KMS-11 (cell line): ENCODE measurements at regions not wholly inside any gene's neighbourhood (a gene's known extent, or its start where the extent isn't known, plus 50 kb on each side); places are given as distances from the start of the nearest gene placed in this dataset.

Experiments
- H2AFZ ChIP-seq: fragments of 200-600 bp; sonication (generic); 2 replicates; pipeline ENCODE4 v1.6.1; 2016; ENCODE audit warnings: antibody characterized with exemption, mixed run types, low read depth
- H3K27ac ChIP-seq: fragments of 200-600 bp; sonication (generic); 2 replicates; pipeline ENCODE4 v1.6.1; 2016; ENCODE audit warnings: mild to moderate bottlenecking, mixed run types
- H3K27me3 ChIP-seq: fragments of 200-600 bp; sonication (generic); 2 replicates; pipeline ENCODE4 v1.6.1; 2017; ENCODE audit warnings: mild to moderate bottlenecking, low read depth, mixed run types, moderate library complexity; ENCODE audit not compliant: insufficient read depth
- H3K36me3 ChIP-seq: fragments of 200-600 bp; sonication (generic); 2 replicates; pipeline ENCODE4 v1.6.1; 2017; ENCODE audit warnings: mild to moderate bottlenecking, mixed run types; ENCODE audit not compliant: insufficient read depth
- H3K4me1 ChIP-seq: fragments of 200-600 bp; sonication (generic); 2 replicates; pipeline ENCODE4 v1.6.1; 2016; ENCODE audit warnings: mild to moderate bottlenecking, low read depth, mixed run types; ENCODE audit not compliant: poor library complexity, severe bottlenecking
- H3K4me2 ChIP-seq: fragments of 200-600 bp; sonication (generic); 2 replicates; pipeline ENCODE4 v1.7.0; 2016; ENCODE audit warnings: mild to moderate bottlenecking, mixed run types
- H3K4me3 ChIP-seq: fragments of 200-600 bp; sonication (generic); IDR thresholded peaks from 2 replicates; pipeline ENCODE4 v1.6.1; 2017; ENCODE audit warnings: low read depth, low read length, mixed read lengths; ENCODE audit not compliant: insufficient read depth
- H3K79me2 ChIP-seq: fragments of 200-600 bp; sonication (generic); 2 replicates; pipeline ENCODE4 v1.6.1; 2016; ENCODE audit warnings: low read depth, mixed run types; ENCODE audit not compliant: insufficient read depth
- H3K9ac ChIP-seq: fragments of 200-600 bp; sonication (generic); 2 replicates; pipeline ENCODE4 v1.6.1; 2016; ENCODE audit warnings: mild to moderate bottlenecking, mixed run types
- H4K20me1 ChIP-seq: fragments of 200-600 bp; sonication (generic); 2 replicates; pipeline ENCODE4 v1.6.1; 2016; ENCODE audit warnings: mild to moderate bottlenecking, mixed run types; ENCODE audit not compliant: insufficient read depth
- TF ChIP-seq, protein P1 (sequence below): fragments of 200-600 bp; sonication (generic); conservative IDR thresholded peaks from 2 replicates; pipeline ENCODE4 v1.6.1; 2017; ENCODE audit warnings: low read depth, mild to moderate bottlenecking, antibody characterized with exemption, low read length, moderate library complexity, mixed read lengths

DNA sequence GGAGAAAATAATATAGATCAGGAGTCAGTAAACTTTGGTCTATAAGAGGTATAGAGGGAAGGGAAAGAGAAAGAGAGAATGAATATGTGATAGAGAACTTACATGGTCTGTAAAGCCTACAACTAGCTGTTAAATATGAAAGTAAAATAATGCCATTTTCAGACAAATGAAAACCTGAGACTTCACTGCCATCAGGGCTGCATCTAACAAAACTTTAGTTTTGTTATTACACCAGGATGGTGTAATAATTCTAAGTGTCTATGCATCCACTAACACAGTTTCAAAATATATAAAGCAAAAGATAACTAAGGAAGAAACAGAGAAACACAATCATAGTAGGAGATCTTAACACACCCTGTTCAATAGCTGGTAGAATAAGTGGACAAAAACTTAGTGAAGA lies 217.7 kb downstream of the KLF13 start:
- no peak overlapping the region for H3K27ac ChIP-seq
- H3K9ac ChIP-seq, result no peak overlapping the region
- no peak overlapping the region for H3K4me3 ChIP-seq
- H3K79me2 ChIP-seq, result no peaks in the 10 kb centered on the region
- no peaks in the 10 kb centered on the region for H3K27me3 ChIP-seq
- no peak overlapping the region for H2AFZ ChIP-seq
- TF ChIP-seq, protein P1, sequence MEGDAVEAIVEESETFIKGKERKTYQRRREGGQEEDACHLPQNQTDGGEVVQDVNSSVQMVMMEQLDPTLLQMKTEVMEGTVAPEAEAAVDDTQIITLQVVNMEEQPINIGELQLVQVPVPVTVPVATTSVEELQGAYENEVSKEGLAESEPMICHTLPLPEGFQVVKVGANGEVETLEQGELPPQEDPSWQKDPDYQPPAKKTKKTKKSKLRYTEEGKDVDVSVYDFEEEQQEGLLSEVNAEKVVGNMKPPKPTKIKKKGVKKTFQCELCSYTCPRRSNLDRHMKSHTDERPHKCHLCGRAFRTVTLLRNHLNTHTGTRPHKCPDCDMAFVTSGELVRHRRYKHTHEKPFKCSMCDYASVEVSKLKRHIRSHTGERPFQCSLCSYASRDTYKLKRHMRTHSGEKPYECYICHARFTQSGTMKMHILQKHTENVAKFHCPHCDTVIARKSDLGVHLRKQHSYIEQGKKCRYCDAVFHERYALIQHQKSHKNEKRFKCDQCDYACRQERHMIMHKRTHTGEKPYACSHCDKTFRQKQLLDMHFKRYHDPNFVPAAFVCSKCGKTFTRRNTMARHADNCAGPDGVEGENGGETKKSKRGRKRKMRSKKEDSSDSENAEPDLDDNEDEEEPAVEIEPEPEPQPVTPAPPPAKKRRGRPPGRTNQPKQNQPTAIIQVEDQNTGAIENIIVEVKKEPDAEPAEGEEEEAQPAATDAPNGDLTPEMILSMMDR, result no peak
- no peak overlapping the region for H3K4me2 ChIP-seq
- no peaks in the 10 kb centered on the region for H3K4me1 ChIP-seq
- H3K36me3 ChIP-seq, result no peaks in the 10 kb centered on the region
- no peaks in the 10 kb centered on the region for H4K20me1 ChIP-seq

DNA sequence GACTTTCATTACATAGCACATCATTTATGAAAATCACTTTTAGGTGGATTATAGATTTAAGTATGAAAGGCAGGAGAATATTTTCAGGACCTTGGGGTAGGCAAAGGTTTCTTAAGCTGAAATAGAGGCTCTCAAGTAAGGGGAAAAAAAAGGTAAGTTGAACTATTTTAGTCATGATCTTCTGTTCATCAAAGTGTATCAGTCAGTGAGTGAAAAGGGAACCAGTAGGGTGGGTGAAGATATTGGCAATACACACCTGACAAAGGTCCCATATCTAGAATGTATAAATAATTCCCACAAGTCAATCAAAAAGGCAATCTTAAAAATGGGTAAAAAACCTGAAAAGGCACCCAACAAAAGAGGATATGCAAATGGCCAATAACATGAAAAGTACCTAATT lies 218.6 kb downstream of the KLF13 start:
- Histone ChIP-seq H3K27me3 (no peaks in the 10 kb centered on the region), H3K4me3 (no peak overlapping the region), H3K4me2 (no peak overlapping the region), H3K79me2 (no peaks in the 10 kb centered on the region), H3K4me1 (no peaks in the 10 kb centered on the region), H3K36me3 (no peaks in the 10 kb centered on the region), H3K9ac (no peak overlapping the region), H2AFZ (no peak overlapping the region), H3K27ac (no peak overlapping the region), H4K20me1 (no peaks in the 10 kb centered on the region)
- TF ChIP-seq, protein P1, result no peak

DNA sequence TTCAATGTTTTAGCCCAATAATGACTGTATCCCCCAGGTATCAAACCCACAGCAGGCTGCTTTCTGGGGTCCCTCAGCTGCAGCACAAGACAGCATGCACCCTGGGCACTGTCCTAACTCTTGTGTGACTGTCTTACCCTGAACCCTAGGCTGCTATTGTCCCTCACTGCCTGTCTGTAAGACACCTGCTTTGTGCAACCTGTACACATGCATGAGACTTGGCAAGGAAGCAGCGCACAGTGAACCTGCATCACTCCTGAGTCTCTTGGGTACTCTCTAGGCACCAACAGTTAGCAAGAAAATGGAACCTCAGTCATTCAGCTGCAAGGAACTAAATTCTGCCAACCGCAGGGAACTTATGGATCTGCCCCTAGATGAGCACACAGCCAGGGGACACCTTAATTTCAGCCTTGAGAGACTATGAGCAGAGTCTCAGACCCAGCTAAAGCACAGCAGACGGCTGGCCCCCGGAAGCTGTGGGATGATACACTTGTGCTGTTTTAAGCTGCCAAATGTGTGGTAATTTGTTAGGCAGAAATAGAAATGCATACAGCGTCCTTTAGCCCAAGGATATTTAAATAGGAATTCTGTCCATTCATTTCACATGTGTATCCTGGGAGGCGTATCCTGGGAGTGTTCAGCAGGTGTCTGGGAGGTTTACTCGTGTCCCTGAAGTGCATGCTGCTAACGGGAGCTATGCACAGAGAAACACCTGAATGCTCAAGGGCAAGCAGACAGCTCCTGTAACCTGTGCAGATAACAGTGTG lies 223.8 kb downstream of the KLF13 start:
- Histone ChIP-seq H3K79me2 (no peaks in the 10 kb centered on the region), H3K9ac (no peak overlapping the region), H4K20me1 (no peaks in the 10 kb centered on the region), H3K4me3 (no peak overlapping the region), H3K36me3 (no peaks in the 10 kb centered on the region), H3K27ac (no peak overlapping the region), H3K4me1 (no peaks in the 10 kb centered on the region), H3K4me2 (no peak overlapping the region), H3K27me3 (no peaks in the 10 kb centered on the region), H2AFZ (no peak overlapping the region)
- TF ChIP-seq, protein P1, result no peak

DNA sequence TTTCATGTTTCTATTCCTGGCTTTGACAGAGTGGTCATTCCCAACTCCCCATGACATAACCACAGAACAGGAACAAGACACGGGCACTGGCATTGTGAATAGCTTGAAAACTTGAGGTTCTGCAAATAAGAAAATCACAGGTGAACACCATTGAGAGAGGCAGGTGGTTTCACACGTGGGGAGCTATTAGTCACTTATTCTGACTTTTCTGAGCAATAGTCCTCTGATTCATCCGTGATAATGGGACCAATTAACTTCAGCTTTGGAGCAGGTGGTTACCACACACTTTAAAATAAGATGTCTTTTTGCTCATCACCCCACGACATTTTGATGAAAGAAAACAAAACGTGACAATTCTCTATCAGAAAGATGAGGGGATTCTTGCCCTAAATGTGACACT lies 224.7 kb downstream of the KLF13 start:
- Histone ChIP-seq H3K79me2 (no peaks in the 10 kb centered on the region), H4K20me1 (no peaks in the 10 kb centered on the region), H3K36me3 (no peaks in the 10 kb centered on the region)

More for the DNA sequence above, 224.7 kb downstream of the KLF13 start:
- H3K4me1 ChIP-seq, result no peaks in the 10 kb centered on the region
- no peaks in the 10 kb centered on the region for H3K27me3 ChIP-seq
- H3K9ac ChIP-seq, result no peak overlapping the region
- H2AFZ ChIP-seq, result no peak overlapping the region
- no peak overlapping the region for H3K27ac ChIP-seq
- TF ChIP-seq, protein P1, result no peak
- H3K4me2 ChIP-seq, result no peak overlapping the region
- no peak overlapping the region for H3K4me3 ChIP-seq
